Dedifferentiated amniotic fluid mesenchymal stem cell (primary cell): ENCODE measurements at regions not wholly inside any gene's neighbourhood (a gene's known extent, or its start where the extent isn't known, plus 50 kb on each side); places are given as distances from the start of the nearest gene placed in this dataset.

Experiments
- DNase-seq: peaks from one replicate; pipeline ENCODE4 v3.0.0-alpha.2; 2016; ENCODE audit errors: extremely low spot score

DNA sequence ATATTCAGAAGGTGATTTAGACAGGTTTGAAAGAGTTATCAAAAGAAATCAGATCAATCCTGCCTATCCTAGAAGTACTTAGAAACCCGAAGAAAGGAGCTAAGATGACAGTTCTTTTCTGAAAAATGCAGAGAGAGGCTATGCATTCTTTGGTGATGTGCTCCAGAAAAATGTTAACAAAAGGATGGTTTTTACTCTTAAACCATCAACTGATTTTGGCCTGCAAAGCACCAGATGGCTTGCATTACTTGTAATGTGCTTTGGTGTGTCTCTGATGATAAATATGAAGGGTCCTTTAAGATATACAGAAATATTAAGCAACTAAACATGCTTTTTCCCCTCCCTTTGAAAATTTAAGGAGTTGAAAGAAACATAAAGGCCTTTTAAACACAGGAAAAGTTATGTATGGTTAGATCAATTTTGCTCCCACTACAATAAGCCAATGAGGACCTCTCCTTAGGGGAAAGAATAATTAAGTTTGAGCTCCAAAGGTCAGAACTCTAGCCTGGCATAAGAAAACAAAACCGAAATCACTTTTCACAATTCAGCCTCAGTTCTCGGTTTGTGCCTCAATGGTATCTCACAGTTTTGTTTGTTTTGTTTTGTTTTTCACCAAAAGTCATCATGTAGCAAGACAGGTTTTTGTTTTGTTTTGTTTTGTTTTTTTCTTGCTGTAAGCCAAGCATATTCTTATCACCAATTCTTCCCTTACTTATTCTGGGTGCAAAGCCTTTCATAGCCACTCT is 302.4 kb upstream of the NT5C1B start:
- peak; percentile 26 for DNase-seq

DNA sequence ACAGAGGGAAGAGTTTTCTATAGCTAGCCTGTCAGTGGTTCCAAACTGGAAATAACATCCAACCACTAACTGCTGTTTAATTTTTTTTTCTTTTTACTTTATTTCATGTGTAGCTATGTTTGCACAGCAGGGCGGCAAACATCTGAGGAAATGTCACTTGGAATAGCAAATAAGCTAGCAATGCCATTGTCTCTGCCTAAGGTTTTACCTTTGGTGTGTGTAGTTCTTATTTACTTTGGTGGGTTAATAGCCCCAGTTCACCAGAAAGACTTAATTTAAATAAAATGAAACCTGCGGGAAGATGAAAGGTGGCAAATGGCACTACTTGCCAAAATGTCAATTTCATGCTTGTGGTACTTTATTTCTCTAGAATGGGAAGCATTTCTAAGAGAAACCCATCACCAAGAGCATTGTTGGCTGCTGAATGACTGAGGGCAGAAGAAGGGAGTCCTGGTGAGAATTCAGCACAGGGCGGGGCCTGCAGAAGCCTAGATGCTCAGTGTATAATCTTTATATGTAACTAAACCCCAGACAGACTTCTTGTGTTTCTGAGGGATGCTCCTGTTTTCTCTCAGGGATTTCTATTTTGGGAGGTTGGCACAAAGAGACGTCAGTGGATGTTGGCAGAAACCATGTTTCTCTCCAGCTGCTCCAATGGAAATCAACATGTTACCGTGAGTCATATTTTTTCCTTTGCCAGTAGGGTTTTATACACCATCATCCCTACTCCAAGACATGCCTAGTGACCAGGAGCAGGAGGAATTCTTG is 300.4 kb upstream of the NT5C1B start:
- no peak for DNase-seq

- DNase-seq = no peak
Observed at GRCh38 chr2:18885457-18885856, 296.1 kb upstream of the NT5C1B start.

GRCh38 chr2:18883616-18884456 is 294.5 kb upstream of the NT5C1B start:
- DNase-seq = no peak

GRCh38 chr2:18871430-18871829 is 282.1 kb upstream of the NT5C1B start:
- DNase-seq = no peak

DNA sequence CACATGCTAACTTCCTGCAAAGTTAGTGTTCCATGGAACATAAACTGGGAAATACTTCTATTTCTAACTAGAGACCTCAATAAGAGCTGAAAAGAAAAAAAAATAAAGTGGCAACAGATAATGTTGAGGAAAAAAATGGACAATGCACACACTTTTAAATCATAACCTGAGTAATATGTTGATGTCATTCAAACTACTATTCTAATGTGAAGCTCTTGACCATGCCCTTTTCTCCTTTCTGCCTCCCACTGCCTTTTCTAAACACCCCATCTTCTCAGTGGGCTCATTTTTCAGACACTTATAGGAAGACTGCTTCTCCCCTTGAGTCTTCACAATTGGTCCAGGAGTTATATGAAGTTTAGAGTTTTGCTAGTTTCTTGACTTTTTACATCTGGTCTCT is 280.9 kb upstream of the NT5C1B start:
- no peak for DNase-seq

- no peak for DNase-seq
Observed at GRCh38 chr2:18861951-18862350, 272.6 kb upstream of the NT5C1B start.

DNA sequence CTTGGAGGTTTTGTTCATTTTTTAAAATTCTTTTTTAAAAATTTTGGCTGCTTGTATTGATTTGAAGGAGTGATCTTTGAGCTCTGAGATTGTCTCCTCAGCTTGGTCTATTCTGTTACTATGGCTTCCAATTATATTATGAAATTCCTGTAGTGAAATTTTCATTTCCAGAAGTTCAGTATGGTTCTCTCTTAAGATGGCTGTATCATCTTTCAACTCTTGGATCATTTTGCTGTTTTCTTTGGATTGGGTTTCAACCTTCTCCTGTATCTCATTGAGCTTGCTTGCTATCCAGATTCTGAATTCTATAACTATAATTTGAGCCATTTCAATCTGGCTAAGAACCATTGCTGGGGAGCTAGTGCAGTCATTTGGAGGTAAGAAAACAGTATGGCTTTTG is 270.8 kb upstream of the NT5C1B start:
- DNase-seq = no peak

- DNase-seq = no peak
Observed at GRCh38 chr2:18856765-18857164, 267.4 kb upstream of the NT5C1B start.

- no peak for DNase-seq
Observed at GRCh38 chr2:18855027-18855426, 265.7 kb upstream of the NT5C1B start.

GRCh38 chr2:18849841-18850578 is 260.6 kb upstream of the NT5C1B start:
- DNase-seq = no peak

GRCh38 chr2:18848646-18849045 is 259.3 kb upstream of the NT5C1B start:
- no peak for DNase-seq

- DNase-seq = no peak
Observed at GRCh38 chr2:18845854-18846445, 256.6 kb upstream of the NT5C1B start.

DNA sequence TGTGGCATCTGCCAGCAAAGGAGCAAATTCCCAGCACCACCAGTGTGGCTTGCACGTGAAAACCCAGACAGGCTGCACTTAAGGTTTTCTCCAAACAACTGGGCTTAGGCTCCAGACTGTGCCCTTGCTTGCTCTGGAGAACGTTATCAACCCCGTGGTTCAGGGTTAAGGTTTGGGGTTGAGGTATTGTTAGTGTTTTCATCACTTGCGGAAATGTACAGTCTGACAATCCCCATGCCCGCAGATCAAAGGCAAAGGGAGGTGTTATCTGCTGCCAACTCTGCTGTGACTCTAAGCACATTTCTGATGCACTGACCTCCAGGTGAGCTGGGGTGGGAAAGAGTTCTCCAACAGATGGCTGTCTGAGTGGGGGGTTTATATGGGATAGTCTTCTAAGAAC is 253.5 kb upstream of the NT5C1B start:
- no peak for DNase-seq

- no peak for DNase-seq
Observed at GRCh38 chr2:18841248-18842150, 252.1 kb upstream of the NT5C1B start.

DNA sequence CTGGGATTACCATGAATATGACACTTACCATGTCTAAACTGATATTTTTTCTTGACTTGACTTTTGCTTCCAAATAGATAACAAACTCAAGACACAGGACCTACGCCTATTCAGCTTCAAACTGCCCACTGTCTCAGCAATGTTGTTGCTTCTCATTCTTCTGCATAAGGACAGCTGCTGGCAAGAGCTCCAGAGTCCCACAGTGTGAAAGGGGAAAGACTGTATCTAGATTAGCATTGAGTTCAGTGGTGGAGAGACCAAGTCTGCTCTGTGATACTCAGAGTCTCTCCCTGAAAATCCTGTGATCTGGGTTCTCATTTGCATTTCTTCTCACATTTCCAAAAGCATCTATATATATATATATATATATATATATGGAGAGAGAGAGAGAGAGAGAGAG is 247.9 kb upstream of the NT5C1B start:
- DNase-seq = no peak

DNA sequence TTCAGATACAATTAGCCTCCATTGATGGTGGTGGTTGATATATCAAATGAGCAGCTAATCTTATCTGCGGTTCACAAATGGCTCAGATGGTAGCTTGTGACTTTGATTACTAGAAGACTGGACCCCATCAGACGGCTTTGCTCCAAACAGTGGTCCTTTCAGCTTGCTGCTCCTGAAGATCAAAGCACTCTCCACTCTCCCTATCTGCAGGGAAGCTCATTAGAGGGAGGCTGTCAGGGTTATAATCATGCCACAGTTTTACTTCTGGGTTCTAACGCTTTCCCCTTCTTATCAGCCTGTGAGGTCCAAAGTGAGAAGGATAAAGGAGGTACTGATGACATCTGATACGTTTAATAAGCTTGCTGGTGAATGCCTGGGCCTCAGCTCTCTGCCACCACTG is 247.1 kb upstream of the NT5C1B start:
- no peak for DNase-seq

- no peak for DNase-seq
Observed at GRCh38 chr2:18835787-18836186, 246.4 kb upstream of the NT5C1B start.

DNA sequence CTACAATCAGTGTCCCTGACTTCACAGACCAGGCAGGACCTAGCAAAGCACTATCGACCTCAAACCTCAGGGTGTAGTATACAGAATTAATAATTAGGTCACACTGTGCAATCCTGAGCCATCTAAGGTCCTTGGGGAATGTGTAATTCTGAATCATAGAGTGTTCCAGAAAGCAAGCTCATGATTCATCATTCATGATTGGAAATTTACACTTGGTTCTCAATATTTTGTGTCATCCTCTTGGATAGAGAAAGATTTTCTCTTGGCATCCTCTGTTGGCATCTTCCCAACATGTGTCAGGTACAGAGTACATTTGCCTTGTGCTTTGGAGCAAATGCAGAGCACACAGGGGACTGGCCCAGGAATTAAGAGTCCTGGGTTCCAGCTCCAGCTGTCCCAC is 245.0 kb upstream of the NT5C1B start:
- DNase-seq = no peak

GRCh38 chr2:18833941-18834340 is 244.6 kb upstream of the NT5C1B start:
- DNase-seq = no peak
